ENCODE measurements at regions not wholly inside any gene's neighbourhood (a gene's known extent, or its start where the extent isn't known, plus 50 kb on each side); places are given as distances from the start of the nearest gene placed in this dataset.

DNA sequence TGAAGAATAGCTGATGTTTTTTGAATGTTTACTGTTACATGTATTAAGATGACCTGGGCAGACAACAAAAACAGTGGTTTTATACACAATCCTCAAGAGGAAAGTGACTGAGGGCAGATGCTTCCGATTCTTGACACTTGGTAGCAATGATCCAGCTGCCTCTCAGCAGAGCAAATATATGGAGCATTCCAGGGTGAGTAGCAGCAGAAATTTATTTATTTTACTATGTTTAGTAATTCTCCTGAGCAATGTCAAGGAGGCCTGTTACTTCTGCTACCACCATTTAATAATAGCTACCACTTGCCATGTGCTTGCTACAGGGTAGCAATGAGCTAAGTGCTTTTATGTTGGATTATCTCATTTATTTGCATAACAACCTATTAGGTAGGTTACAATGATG, 69.1 kb upstream of the NR3C1 start:
- no peak overlapping the region for H3K4me3 Mint-ChIP-seq (ENCODE audit: low read depth)
- H3K27ac Mint-ChIP-seq = no peak overlapping the region
- H3K9me3 Mint-ChIP-seq (ENCODE audit: low read depth) = no peaks in the 10 kb centered on the region
- no peaks in the 10 kb centered on the region for H3K36me3 Mint-ChIP-seq (ENCODE audit: insufficient read depth)
- TF ChIP-seq, protein P1, sequence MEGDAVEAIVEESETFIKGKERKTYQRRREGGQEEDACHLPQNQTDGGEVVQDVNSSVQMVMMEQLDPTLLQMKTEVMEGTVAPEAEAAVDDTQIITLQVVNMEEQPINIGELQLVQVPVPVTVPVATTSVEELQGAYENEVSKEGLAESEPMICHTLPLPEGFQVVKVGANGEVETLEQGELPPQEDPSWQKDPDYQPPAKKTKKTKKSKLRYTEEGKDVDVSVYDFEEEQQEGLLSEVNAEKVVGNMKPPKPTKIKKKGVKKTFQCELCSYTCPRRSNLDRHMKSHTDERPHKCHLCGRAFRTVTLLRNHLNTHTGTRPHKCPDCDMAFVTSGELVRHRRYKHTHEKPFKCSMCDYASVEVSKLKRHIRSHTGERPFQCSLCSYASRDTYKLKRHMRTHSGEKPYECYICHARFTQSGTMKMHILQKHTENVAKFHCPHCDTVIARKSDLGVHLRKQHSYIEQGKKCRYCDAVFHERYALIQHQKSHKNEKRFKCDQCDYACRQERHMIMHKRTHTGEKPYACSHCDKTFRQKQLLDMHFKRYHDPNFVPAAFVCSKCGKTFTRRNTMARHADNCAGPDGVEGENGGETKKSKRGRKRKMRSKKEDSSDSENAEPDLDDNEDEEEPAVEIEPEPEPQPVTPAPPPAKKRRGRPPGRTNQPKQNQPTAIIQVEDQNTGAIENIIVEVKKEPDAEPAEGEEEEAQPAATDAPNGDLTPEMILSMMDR (IDR thresholded peaks at IDR 0.05; ENCODE audit: unreplicated experiment) = no peak
- no peaks in the 10 kb centered on the region for H3K27me3 Mint-ChIP-seq
- no peak for DNase-seq (ENCODE audit: low spot score, unreplicated experiment)
- no peaks in the 10 kb centered on the region for H3K4me1 Mint-ChIP-seq (ENCODE audit: low read depth)

DNA sequence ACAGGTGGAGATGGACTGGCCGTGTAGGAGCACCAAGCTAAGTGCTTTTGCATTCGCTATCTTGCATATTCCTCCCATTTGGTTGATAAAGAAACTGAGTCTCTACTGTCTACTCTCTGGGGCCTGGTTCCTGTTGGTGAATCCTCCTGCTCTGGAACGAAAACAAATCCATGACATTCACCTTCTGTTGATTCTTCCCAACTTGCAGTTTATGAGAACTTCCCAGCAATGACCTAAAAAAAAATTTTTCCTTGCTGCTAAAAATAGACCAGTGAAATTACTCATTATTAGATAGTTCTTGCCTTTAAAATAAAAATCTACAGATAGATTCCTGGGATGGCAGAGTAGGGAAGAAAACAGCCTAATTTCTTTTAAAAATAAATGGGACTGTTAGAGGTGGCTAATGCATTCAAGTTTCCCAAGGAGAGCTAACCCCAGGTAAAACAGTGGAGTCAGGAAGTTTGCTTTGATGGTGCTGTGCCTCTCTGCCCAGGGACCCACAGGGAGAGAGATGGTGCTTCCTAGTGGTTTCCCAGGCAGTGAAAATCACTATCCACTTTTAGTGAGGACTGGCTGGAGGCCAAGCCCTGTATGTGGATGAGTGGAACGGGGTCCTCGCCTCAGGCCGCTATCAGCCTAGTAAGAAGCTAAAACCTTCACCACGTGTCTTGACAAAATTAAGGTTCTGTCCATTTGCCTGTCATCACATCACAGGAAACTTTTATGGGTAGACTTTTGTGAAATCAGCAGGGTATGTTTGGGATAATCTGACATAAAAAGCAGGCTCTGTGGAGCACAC, 68.4 kb upstream of the NR3C1 start:
- H3K27me3 Mint-ChIP-seq = no peaks in the 10 kb centered on the region
- TF ChIP-seq, protein P1 (IDR thresholded peaks at IDR 0.05; ENCODE audit: unreplicated experiment) = no peak
- H3K9me3 Mint-ChIP-seq (ENCODE audit: low read depth) = no peaks in the 10 kb centered on the region
- H3K36me3 Mint-ChIP-seq (ENCODE audit: insufficient read depth) = no peaks in the 10 kb centered on the region
- no peaks in the 10 kb centered on the region for H3K4me1 Mint-ChIP-seq (ENCODE audit: low read depth)
- H3K4me3 Mint-ChIP-seq (ENCODE audit: low read depth) = no peak overlapping the region
- DNase-seq (ENCODE audit: low spot score, unreplicated experiment) = no peak
- H3K27ac Mint-ChIP-seq = no peak overlapping the region

DNA sequence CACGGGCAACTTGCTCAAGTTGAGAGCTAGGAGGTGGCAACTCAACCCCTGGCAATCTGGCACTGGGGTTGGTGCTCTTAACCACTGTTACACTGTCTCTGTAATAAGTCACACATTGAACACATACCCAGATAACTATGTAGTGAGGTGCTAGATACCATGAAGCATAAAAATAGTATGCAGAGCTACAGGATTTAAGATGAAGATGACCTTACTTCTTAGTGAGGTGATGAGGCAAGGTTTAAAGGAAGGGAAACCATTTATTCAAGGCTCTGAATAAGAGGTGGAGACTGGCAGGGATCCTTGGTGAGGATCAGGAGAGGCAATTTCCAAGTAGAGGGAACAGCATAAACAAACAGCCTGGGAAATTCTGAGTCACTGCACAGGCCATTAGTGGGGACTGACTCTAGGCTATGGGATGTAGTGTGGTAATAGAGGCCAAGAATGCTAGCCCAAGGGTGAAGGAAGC, 67.6 kb upstream of the NR3C1 start:
- Mint-ChIP-seq H3K9me3 (ENCODE audit: low read depth) (no peaks in the 10 kb centered on the region), H3K4me1 (ENCODE audit: low read depth) (no peaks in the 10 kb centered on the region), H3K27me3 (no peaks in the 10 kb centered on the region), H3K27ac (no peak overlapping the region), H3K36me3 (ENCODE audit: insufficient read depth) (no peaks in the 10 kb centered on the region), H3K4me3 (ENCODE audit: low read depth) (no peak overlapping the region)
- TF ChIP-seq, protein P1 (IDR thresholded peaks at IDR 0.05; ENCODE audit: unreplicated experiment) = no peak
- no peak for DNase-seq (ENCODE audit: low spot score, unreplicated experiment)

DNA sequence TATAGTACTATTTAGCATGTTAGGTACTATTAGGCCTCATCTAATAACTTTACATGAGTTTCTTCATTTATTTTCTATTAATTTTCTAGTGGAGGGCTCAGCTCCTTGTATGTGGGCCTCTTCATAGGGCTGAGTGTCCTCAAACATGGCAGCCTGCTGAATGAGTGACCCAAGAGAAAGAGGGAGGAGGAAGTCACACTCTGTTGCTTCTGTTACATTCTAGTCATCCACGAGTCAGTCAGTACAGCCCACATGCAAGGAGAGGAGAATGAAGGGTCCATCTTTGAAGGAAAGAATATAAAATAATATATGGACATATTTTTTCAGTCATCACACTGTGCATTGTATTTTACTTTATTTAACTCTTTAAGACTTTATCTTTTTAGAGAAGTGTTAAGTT, 66.6 kb upstream of the NR3C1 start:
- Mint-ChIP-seq H3K27ac (no peak overlapping the region), H3K4me3 (ENCODE audit: low read depth) (no peak overlapping the region), H3K4me1 (ENCODE audit: low read depth) (no peaks in the 10 kb centered on the region), H3K36me3 (ENCODE audit: insufficient read depth) (no peaks in the 10 kb centered on the region), H3K9me3 (ENCODE audit: low read depth) (no peaks in the 10 kb centered on the region), H3K27me3 (no peaks in the 10 kb centered on the region)
- TF ChIP-seq, protein P1 (IDR thresholded peaks at IDR 0.05; ENCODE audit: unreplicated experiment) = no peak
- DNase-seq (ENCODE audit: low spot score, unreplicated experiment) = no peak

DNA sequence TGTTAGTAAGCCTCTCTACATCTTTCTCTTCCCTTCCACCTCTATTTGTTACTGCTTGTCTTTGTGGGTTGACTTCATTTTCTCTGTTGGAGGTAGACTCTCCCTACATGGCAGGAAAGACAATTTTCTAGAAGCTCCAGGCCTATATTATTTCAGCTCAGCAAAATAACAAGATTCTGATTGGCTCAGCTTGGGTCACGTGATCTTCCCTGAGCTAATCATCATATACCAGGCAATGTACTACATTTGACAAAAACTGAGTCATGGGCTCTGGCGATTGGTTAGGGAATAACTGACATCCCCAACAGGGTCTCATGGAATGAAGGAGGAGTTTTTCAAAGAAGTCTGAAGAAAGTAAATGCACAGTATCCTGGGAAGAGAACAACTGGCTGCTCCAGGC, 65.6 kb upstream of the NR3C1 start:
- no peaks in the 10 kb centered on the region for H3K36me3 Mint-ChIP-seq (ENCODE audit: insufficient read depth)
- no peaks in the 10 kb centered on the region for H3K27me3 Mint-ChIP-seq
- H3K4me3 Mint-ChIP-seq (ENCODE audit: low read depth) = no peak overlapping the region
- no peaks in the 10 kb centered on the region for H3K9me3 Mint-ChIP-seq (ENCODE audit: low read depth)
- H3K4me1 Mint-ChIP-seq (ENCODE audit: low read depth) = no peaks in the 10 kb centered on the region
- TF ChIP-seq, protein P1 (IDR thresholded peaks at IDR 0.05; ENCODE audit: unreplicated experiment) = no peak
- no peak overlapping the region for H3K27ac Mint-ChIP-seq
- DNase-seq (ENCODE audit: low spot score, unreplicated experiment) = no peak

Measured in progenitor cell of endocrine pancreas (in vitro differentiated cells).